Ectodermal cell (in vitro differentiated cells): ENCODE measurements at regions not wholly inside any gene's neighbourhood (a gene's known extent, or its start where the extent isn't known, plus 50 kb on each side); places are given as distances from the start of the nearest gene placed in this dataset.

Experiments used
- H3K27ac ChIP-seq: 2 replicates; pipeline ENCODE4 v1.7.0; 2013; ENCODE audit warnings: mild to moderate bottlenecking, low read depth, low read length; ENCODE audit not compliant: insufficient read depth, poor library complexity, severe bottlenecking
- H3K27me3 ChIP-seq: 2 replicates; pipeline ENCODE4 v1.7.0; 2013; ENCODE audit warnings: mild to moderate bottlenecking, low read length; ENCODE audit not compliant: insufficient read depth, control insufficient read depth, poor library complexity, severe bottlenecking
- H3K36me3 ChIP-seq: one replicate; pipeline ENCODE4 v1.7.0; 2013; ENCODE audit warnings: low read length; ENCODE audit not compliant: control insufficient read depth, insufficient read depth
- H3K4me1 ChIP-seq: one replicate; pipeline ENCODE4 v1.7.0; 2013; ENCODE audit warnings: low read length; ENCODE audit not compliant: control insufficient read depth, insufficient read depth
- H3K4me3 ChIP-seq: 2 replicates; pipeline ENCODE4 v1.7.0; 2013; ENCODE audit warnings: low read depth, low read length, control low read depth; ENCODE audit not compliant: insufficient read depth
- H3K9me3 ChIP-seq: 2 replicates; pipeline ENCODE4 v1.7.0; 2013; ENCODE audit warnings: mild to moderate bottlenecking, low read length, moderate library complexity; ENCODE audit not compliant: control insufficient read depth
- WGBS, 2 experiments: methylation state at CpG; one replicate each; pipeline ENCODE4 v1.1.7; 2013; ENCODE audit warnings: missing lambda C conversion rate in 2 of 2; 5-methylcytosine and 5-hydroxymethylcytosine counted together

DNA sequence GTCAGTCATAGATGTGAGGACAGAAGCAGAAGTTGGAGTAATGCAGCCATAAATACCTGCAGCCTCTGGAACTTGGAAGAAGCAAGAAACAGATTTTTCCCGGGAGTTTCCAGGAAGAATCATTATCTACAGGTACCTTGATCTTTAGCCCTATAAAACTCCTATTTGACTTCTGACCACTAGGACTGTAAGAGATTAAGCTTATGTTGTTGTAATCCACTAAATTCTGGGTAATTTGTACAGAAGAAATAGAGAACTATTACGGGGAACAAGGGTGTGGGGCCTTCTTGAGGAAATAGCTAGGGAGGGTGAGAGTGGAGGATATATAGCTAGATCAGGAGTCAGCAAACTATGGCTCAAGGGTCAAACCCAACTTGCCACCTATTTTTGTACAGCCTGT, 353.2 kb downstream of the SLC4A3 start:
- Histone ChIP-seq H3K4me3 (no peak overlapping the region), H3K36me3 (no peaks in the 10 kb centered on the region), H3K9me3 (no peaks in the 10 kb centered on the region), H3K4me1 (peaks cover 9% of the 10 kb centered on the region), H3K27ac (no peak overlapping the region), H3K27me3 (no peaks in the 10 kb centered on the region)
- WGBS, 2 experiments, result 93 to 96% methylated on average over 2 of the region's 2 CpGs

GRCh38 chr2:219983836-219984235, 356.4 kb downstream of the SLC4A3 start:
- Histone ChIP-seq H3K27me3 (no peaks in the 10 kb centered on the region), H3K4me1 (no peaks in the 10 kb centered on the region), H3K9me3 (no peaks in the 10 kb centered on the region), H3K27ac (no peak overlapping the region), H3K36me3 (no peaks in the 10 kb centered on the region), H3K4me3 (no peak overlapping the region)

DNA sequence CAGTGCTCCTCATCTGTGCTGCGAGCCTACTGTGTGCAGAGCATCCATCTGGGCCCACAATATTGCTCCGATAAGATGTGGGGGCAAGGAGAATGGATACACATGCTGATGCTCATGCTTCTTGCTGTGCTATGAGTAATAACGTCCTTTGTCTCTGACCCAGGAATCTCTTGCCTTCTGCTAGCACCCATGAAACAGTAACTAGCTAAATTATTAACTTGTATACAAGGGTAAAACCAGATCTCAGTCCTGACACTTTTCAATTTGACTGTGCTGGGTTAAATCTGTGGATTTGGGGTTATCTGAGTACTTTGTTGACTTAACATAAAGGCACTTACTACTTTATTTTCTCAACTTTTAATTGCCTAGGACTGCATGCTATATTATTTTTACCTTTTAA, 357.6 kb downstream of the SLC4A3 start:
- Histone ChIP-seq H3K4me3 (no peak overlapping the region), H3K27ac (no peak overlapping the region), H3K27me3 (no peaks in the 10 kb centered on the region), H3K4me1 (no peaks in the 10 kb centered on the region), H3K9me3 (no peaks in the 10 kb centered on the region), H3K36me3 (no peaks in the 10 kb centered on the region)
- 74 to 89% methylated on average over 3 of the region's 3 CpGs for WGBS, 2 experiments

DNA sequence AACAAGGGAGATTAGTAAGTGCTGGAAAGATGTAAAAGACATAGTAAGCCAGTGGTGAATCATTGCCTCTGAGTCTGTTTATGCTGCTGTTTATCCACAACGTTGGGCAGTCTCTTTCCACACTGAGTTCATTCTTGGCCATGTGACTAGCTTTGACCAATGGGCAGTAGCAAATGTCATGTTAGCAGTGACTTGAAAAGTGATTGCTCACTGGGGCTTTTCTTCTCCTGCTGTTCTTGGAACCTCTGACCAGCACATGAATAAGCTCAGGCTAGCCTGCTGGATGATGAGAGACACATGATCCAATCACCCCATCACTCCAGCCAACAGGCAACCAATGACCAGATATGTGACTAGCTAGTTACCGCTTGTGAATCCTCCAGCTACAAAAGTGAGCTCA, 360.4 kb downstream of the SLC4A3 start:
- Histone ChIP-seq H3K36me3 (no peaks in the 10 kb centered on the region), H3K4me1 (no peaks in the 10 kb centered on the region), H3K9me3 (no peaks in the 10 kb centered on the region), H3K27me3 (no peaks in the 10 kb centered on the region), H3K4me3 (no peak overlapping the region), H3K27ac (no peak overlapping the region)
- WGBS, 2 experiments, result 82 to 84% methylated on average over 2 of the region's 2 CpGs

DNA sequence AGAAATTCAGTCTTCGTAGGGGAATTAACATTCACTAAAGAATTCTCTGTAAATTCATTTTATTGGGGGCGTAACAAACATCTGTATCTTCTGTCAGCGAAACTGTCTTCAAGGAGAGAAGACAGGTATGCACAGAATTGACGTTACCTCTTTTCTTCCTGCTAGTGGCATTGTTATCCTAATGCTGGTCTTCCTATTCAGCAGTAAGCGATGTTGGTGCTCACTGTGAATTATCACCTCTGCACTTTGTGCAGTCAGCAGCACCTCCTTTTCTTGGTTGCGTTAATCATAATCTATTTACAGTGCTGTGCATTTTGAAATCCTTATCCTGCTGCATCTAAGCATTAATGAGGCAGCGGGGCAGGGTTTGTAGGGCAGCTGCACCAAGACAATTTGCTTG, 362.3 kb downstream of the SLC4A3 start:
- Histone ChIP-seq H3K4me1 (no peaks in the 10 kb centered on the region), H3K4me3 (no peak overlapping the region), H3K9me3 (no peaks in the 10 kb centered on the region), H3K27ac (no peak overlapping the region), H3K36me3 (no peaks in the 10 kb centered on the region), H3K27me3 (no peaks in the 10 kb centered on the region)
- 77 to 78% methylated on average over 7 of the region's 7 CpGs for WGBS, 2 experiments

DNA sequence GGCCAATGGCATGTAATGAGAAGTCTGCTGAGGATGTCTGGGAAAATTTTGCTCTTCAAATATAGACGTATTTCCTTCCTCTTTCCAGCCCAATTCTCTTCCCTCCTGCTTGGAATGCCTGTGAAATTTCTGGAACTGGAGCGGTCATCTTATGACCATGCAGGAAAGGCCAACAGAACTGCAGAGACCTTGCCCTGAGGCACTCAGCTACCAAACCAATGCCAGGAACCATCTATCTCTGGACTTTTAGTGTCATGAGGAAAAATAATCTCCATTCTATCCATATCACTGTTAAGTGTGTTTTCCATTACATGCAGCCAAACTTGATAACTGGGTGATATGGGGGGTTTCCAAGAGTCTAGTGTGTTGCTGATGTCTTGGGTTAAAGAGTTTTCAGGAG, 363.7 kb downstream of the SLC4A3 start:
- Histone ChIP-seq H3K9me3 (no peaks in the 10 kb centered on the region), H3K4me3 (no peak overlapping the region), H3K36me3 (no peaks in the 10 kb centered on the region), H3K4me1 (no peaks in the 10 kb centered on the region), H3K27ac (no peak overlapping the region), H3K27me3 (no peaks in the 10 kb centered on the region)
- 90 to 94% methylated on average over 2 of the region's 2 CpGs for WGBS, 2 experiments

- no peaks in the 10 kb centered on the region for H3K27me3 ChIP-seq
- H3K4me3 ChIP-seq, result no peak overlapping the region
- H3K9me3 ChIP-seq, result no peaks in the 10 kb centered on the region
- WGBS, 2 experiments, result 90 to 93% methylated on average over 4 to 5 of the region's 5 CpGs
- no peaks in the 10 kb centered on the region for H3K36me3 ChIP-seq
- H3K27ac ChIP-seq, result no peak overlapping the region
- H3K4me1 ChIP-seq, result peaks cover 5% of the 10 kb centered on the region
Observed at GRCh38 chr2:219995399-219995798, 368.0 kb downstream of the SLC4A3 start.

DNA sequence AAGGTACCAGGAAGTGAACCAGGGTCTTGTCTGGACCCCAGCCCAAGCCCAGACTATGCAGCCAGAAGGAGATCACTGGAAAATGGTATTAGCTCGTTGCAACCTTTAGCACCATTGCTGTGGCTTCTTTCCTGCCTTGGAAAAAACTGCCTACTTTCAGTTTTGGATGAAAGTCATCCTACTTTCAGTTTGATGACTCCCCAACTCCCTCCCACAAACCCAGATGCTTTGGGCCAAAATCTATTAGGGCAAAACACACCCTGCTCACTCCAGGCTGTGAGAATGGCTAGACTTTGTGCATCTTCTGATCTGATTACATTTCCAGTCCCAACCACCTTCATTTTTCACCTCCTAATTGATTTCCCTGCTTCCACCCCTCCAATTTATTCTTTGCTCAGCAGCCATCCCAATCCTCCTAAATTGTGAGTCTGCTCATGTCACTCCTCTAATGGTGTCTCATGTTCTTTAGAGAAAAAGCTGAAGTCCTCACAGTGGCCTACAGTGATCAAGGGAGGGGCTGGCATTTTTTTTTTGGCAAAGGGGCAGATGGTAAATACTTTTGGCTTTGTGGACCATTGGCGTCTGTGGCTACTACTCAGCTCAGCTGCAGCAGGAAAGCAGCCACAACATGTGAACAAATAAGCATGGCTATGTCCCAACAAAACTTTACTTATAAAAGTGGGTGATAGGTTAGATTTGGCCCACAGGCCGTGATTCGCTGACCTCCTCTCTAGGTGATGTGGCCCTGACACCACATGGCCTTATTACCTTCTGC, 368.7 kb downstream of the SLC4A3 start:
- Histone ChIP-seq H3K4me1 (peaks cover 5% of the 10 kb centered on the region), H3K27ac (no peak overlapping the region), H3K9me3 (no peaks in the 10 kb centered on the region), H3K27me3 (no peaks in the 10 kb centered on the region), H3K36me3 (no peaks in the 10 kb centered on the region), H3K4me3 (no peak overlapping the region)
- WGBS, 2 experiments, result 91 to 93% methylated on average over 4 of the region's 4 CpGs

DNA sequence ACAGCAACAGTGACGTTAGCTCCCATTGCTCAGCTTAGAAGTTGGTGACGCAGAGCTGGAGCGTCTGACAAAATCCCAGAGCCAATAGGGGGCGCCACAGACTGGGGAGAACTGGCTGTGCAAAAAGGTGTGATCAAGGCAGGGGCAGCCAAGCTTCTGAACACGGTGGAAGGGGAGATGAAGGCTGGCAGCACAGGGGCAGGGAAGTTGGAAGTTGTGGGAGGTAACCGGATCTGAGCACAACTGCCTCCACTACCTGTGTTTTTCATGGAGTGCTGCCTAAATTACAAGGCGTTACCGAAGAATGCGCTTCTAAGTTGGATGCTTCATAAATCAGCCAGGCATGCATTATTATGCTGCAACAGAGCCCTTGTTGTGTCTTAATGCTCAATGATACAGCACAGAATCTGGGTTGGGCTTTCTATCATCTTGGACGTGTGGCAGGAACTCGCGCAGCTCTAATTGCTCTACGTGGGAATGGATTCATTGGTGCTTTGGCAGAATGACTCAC, 370.0 kb downstream of the SLC4A3 start:
- H3K9me3 ChIP-seq, result no peaks in the 10 kb centered on the region
- WGBS, 2 experiments, result 77 to 79% methylated on average over 13 of the region's 13 CpGs
- no peaks in the 10 kb centered on the region for H3K36me3 ChIP-seq
- H3K4me1 ChIP-seq, result peaks cover 5% of the 10 kb centered on the region
- H3K4me3 ChIP-seq, result no peak overlapping the region
- no peak overlapping the region for H3K27ac ChIP-seq
- no peaks in the 10 kb centered on the region for H3K27me3 ChIP-seq

DNA sequence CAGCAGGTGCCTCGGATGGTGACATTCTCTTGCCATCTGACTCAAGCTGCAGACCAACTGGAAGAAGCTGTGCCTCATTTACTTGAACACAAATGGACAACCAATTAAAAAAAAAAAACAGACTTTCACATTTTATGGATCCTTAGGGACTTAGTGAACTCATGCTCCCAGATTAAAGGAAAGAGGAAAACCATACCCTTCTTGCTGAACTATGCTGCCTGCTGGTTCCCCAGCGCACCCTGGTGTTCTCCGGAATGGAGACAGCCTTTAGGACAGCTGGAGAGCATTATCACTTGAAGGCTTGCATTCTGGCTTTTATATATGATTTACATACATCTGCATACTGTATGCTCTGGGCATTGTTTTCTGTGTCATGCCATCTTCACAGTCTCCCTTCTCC, 370.7 kb downstream of the SLC4A3 start:
- H3K36me3 ChIP-seq, result no peaks in the 10 kb centered on the region
- H3K4me3 ChIP-seq, result no peak overlapping the region
- WGBS, 2 experiments, result 65 to 69% methylated on average over 3 of the region's 3 CpGs
- H3K27me3 ChIP-seq, result no peaks in the 10 kb centered on the region
- peaks cover 5% of the 10 kb centered on the region for H3K4me1 ChIP-seq
- no peaks in the 10 kb centered on the region for H3K9me3 ChIP-seq
- H3K27ac ChIP-seq, result no peak overlapping the region
